ENCODE measurements at regions not wholly inside any gene's neighbourhood (a gene's known extent, or its start where the extent isn't known, plus 50 kb on each side); places are given as distances from the start of the nearest gene placed in this dataset.

DNA sequence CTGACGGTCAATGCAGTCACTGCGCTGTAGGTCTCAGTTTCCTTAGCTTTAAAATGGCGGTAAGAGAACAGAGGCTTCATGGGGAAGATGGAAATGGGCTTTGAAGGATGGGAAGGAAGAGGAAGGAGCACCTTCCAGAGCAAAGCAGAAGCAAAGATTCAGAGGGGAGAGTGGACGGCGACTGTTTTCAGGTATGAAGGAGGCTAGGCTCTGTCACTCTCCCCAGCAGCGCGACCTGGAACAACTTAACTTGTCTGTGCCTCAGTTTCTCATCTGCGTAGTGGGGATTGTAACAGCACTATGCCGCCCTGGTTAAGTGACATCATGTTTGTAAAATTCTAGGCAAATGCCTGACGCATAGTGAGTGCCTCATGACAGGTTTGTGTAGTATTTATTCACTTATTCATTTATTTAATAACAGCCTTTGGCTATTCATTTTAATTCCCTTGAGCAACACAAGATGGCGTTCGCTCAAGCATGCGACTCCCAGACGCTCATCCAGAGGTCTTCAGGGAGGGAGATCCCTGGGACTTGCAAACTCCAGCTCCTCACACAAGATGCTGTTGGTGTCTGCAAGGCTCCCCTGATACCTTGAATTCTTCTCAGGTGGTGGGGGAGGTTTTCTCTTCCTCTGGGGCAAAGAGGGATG, 336.3 kb downstream of the DYSF start:
- H3K27me3 ChIP-seq (replicated peaks in 1 of 4; ENCODE audit: control insufficient read depth in 3 of 4, extremely low read depth in 1 of 4, insufficient read depth in 3 of 4, low read length in 3 of 4), result no peaks in the 10 kb centered on the region
- no peaks in the 10 kb centered on the region for H3K4me1 ChIP-seq (replicated peaks in 1 of 4; ENCODE audit: control insufficient read depth in 3 of 4, insufficient read depth in 4 of 4, low read length in 3 of 4)
- H2BK120ac ChIP-seq (replicated peaks; ENCODE audit: low read depth, low read length), result no peak overlapping the region
- H3K9me3 ChIP-seq (ENCODE audit: insufficient read depth in 2 of 2, low read depth in 1 of 2, low read length in 1 of 2), result no peaks in the 10 kb centered on the region
- H4K5ac ChIP-seq (ENCODE audit: insufficient read length, low read depth, low read length), result no peak overlapping the region
- DNase-seq (ENCODE audit: low read depth in 1 of 2, low spot score in 2 of 2), result no peak
- H3K23ac ChIP-seq (ENCODE audit: insufficient read length), result no peak overlapping the region
- H4K20me1 ChIP-seq (replicated peaks in 1 of 2; ENCODE audit: control insufficient read depth in 1 of 2, insufficient read depth in 2 of 2, low read length in 2 of 2), result no peaks in the 10 kb centered on the region
- no peak overlapping the region for H2BK5ac ChIP-seq (ENCODE audit: low read depth, low read length)
- no peaks in the 10 kb centered on the region; the same call in 1 of the 2 replicates for H3K79me1 ChIP-seq (ENCODE audit: low read depth, low read length)
- H3K79me2 ChIP-seq (ENCODE audit: control insufficient read depth in 1 of 2, insufficient read depth in 2 of 2, low read length in 2 of 2), result no peaks in the 10 kb centered on the region
- H4K8ac ChIP-seq (ENCODE audit: extremely low read depth, insufficient read depth, low read length), result no peak overlapping the region
- no peak for TF ChIP-seq CHD1 (IDR thresholded peaks at IDR 0.05; ENCODE audit: low read depth, low read length)
- TF ChIP-seq NRF1 (IDR thresholded peaks at IDR 0.05; ENCODE audit: low read depth, low read length), result no peak
- no peak for TF ChIP-seq USF2 (IDR thresholded peaks at IDR 0.05; ENCODE audit: low read length)
- TF ChIP-seq SIX5 (IDR thresholded peaks at IDR 0.05; ENCODE audit: low read depth, low read length), result no peak
- TF ChIP-seq, protein P1, sequence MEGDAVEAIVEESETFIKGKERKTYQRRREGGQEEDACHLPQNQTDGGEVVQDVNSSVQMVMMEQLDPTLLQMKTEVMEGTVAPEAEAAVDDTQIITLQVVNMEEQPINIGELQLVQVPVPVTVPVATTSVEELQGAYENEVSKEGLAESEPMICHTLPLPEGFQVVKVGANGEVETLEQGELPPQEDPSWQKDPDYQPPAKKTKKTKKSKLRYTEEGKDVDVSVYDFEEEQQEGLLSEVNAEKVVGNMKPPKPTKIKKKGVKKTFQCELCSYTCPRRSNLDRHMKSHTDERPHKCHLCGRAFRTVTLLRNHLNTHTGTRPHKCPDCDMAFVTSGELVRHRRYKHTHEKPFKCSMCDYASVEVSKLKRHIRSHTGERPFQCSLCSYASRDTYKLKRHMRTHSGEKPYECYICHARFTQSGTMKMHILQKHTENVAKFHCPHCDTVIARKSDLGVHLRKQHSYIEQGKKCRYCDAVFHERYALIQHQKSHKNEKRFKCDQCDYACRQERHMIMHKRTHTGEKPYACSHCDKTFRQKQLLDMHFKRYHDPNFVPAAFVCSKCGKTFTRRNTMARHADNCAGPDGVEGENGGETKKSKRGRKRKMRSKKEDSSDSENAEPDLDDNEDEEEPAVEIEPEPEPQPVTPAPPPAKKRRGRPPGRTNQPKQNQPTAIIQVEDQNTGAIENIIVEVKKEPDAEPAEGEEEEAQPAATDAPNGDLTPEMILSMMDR (IDR thresholded peaks at IDR 0.05; ENCODE audit: control extremely low read depth in 1 of 3, insufficient read depth in 1 of 3, low read depth in 1 of 3, low read length in 3 of 3), result 0 out of 4 replicates have a peak, but pooled peaks of 1 of the 3 experiments have one; percentile 17
- TF ChIP-seq PHF8 (conservative IDR thresholded peaks at IDR 0.05; ENCODE audit: low read depth, low read length), result no peak
- no peak for TF ChIP-seq BCL11A (IDR thresholded peaks at IDR 0.05; ENCODE audit: low read depth in 2 of 2, low read length in 2 of 2)
- no peak for TF ChIP-seq SIN3A (conservative IDR thresholded peaks at IDR 0.05 in 1 of 2, IDR thresholded peaks at IDR 0.05 in 1 of 2; ENCODE audit: low read depth in 1 of 2, low read length in 2 of 2)
- CTCF ChIA-PET (ENCODE audit: partially characterized antibody), result interaction anchor here (0.6 to 2.8 kb wide), 9 partner anchors 9 to 192 kb away, joined by 3 to 19 read pairs (median 4); no protein-coding TSS in a partner anchor
- no peaks in the 10 kb centered on the region for H3K36me3 ChIP-seq (ENCODE audit: control insufficient read depth in 2 of 4, insufficient read depth in 4 of 4, low read length in 3 of 4)
- H3K4me2 ChIP-seq (ENCODE audit: insufficient read depth in 1 of 2, low read depth in 2 of 2, low read length in 2 of 2), result no peak overlapping the region
- no peak overlapping the region for H2BK20ac ChIP-seq (ENCODE audit: low read length)
- H3K56ac ChIP-seq (replicated peaks; ENCODE audit: insufficient read length, low read depth, low read length), result no peak overlapping the region
- no peak overlapping the region for H3K27ac ChIP-seq (ENCODE audit: low read depth, low read length)
- no peak overlapping the region for H3K18ac ChIP-seq (ENCODE audit: extremely low read depth, low read length)
- WGBS, 2 experiments (ENCODE audit: extremely low coverage in 1 of 2, insufficient coverage in 1 of 2, insufficient read length in 1 of 2, insufficient replicate concordance in 2 of 2, low coverage in 1 of 2, low lambda C conversion rate in 2 of 2, missing lambda C conversion rate in 1 of 2), result 90% methylated on average over 14 of the region's 14 CpGs; no CpG with 5 or more reads in 1 of the 2 experiments
- no peak overlapping the region for H3K9ac ChIP-seq (replicated peaks in 1 of 4; ENCODE audit: extremely low read depth in 1 of 4, low read depth in 3 of 4, low read length in 3 of 4)
- no peaks in the 10 kb centered on the region for H3K23me2 ChIP-seq (ENCODE audit: low read depth, low read length)
- no peak overlapping the region for H2BK12ac ChIP-seq (ENCODE audit: low read depth, low read length)
- no peak overlapping the region for H2AK5ac ChIP-seq (ENCODE audit: low read depth, low read length)
- H3K4ac ChIP-seq (replicated peaks; ENCODE audit: insufficient read length, low read depth, low read length), result no peak overlapping the region
- no peak for FAIRE-seq
- no peak overlapping the region for H3K14ac ChIP-seq (ENCODE audit: insufficient read length)
- no peak overlapping the region for H3K4me3 ChIP-seq (ENCODE audit: extremely low read depth in 1 of 4, insufficient read depth in 2 of 4, low read depth in 3 of 4, low read length in 4 of 4)
- H2BK15ac ChIP-seq (ENCODE audit: low read length), result no peak overlapping the region
- H4K91ac ChIP-seq (replicated peaks; ENCODE audit: insufficient read length, low read length), result no peak overlapping the region
- POLR2A ChIA-PET (ENCODE audit: partially characterized antibody), result no interaction called here
- H2AFZ ChIP-seq (ENCODE audit: low read length), result no peak overlapping the region
